ENCODE measurements at regions not wholly inside any gene's neighbourhood (a gene's known extent, or its start where the extent isn't known, plus 50 kb on each side); places are given as distances from the start of the nearest gene placed in this dataset.

DNA sequence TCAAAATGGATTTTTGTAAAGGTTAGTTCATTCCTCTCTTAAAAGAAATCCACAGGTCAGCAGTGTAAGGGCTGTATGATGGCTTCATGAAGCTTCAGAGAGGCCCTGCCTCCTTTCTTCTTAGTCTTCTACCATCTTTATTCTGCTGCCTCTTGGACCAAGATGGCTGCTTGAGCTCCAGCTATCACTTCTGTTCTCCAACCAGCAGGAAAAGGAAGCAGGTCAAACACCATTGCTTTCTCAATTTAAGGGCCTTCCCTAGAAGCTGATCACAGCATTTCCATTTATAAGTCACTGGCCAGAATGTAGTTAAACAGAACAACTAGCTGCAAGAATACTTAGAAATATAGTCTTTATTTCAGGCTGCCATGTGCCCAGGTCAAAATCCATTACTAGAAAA is 336.8 kb upstream of the KLF3 start:
- Histone ChIP-seq H3K4me2 (ENCODE audit: low read depth, low read length, poor library complexity, severe bottlenecking) (no peak overlapping the region), H3K79me2 (ENCODE audit: insufficient read depth, low read length) (no peaks in the 10 kb centered on the region), H3K27me3 (ENCODE audit: low read length) (no peaks in the 10 kb centered on the region), H3K27ac (ENCODE audit: low read depth, low read length) (no peak overlapping the region), H3K36me3 (ENCODE audit: low read length) (no peaks in the 10 kb centered on the region), H3K9ac (ENCODE audit: low read length) (no peak overlapping the region), H3K4me3 (ENCODE audit: insufficient read depth, low read length, poor library complexity, severe bottlenecking) (no peak overlapping the region), H4K20me1 (ENCODE audit: low read depth, low read length) (no peaks in the 10 kb centered on the region), H3K9me2 (replicated peaks; ENCODE audit: insufficient read depth, low read length) (no peaks in the 10 kb centered on the region), H3F3A (ENCODE audit: insufficient read depth) (no peaks in the 10 kb centered on the region), H3K9me3 (ENCODE audit: insufficient read depth, low read length) (no peaks in the 10 kb centered on the region), H2AFZ (ENCODE audit: low read depth, low read length, severe bottlenecking) (no peak overlapping the region)
- TF ChIP-seq, protein P1, sequence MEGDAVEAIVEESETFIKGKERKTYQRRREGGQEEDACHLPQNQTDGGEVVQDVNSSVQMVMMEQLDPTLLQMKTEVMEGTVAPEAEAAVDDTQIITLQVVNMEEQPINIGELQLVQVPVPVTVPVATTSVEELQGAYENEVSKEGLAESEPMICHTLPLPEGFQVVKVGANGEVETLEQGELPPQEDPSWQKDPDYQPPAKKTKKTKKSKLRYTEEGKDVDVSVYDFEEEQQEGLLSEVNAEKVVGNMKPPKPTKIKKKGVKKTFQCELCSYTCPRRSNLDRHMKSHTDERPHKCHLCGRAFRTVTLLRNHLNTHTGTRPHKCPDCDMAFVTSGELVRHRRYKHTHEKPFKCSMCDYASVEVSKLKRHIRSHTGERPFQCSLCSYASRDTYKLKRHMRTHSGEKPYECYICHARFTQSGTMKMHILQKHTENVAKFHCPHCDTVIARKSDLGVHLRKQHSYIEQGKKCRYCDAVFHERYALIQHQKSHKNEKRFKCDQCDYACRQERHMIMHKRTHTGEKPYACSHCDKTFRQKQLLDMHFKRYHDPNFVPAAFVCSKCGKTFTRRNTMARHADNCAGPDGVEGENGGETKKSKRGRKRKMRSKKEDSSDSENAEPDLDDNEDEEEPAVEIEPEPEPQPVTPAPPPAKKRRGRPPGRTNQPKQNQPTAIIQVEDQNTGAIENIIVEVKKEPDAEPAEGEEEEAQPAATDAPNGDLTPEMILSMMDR (IDR thresholded peaks at IDR 0.05; ENCODE audit: insufficient read depth, low read length, poor library complexity, severe bottlenecking): no peak
- TF ChIP-seq EZH2phosphoT487 (conservative IDR thresholded peaks at IDR 0.05; ENCODE audit: low read length): no peak

DNA sequence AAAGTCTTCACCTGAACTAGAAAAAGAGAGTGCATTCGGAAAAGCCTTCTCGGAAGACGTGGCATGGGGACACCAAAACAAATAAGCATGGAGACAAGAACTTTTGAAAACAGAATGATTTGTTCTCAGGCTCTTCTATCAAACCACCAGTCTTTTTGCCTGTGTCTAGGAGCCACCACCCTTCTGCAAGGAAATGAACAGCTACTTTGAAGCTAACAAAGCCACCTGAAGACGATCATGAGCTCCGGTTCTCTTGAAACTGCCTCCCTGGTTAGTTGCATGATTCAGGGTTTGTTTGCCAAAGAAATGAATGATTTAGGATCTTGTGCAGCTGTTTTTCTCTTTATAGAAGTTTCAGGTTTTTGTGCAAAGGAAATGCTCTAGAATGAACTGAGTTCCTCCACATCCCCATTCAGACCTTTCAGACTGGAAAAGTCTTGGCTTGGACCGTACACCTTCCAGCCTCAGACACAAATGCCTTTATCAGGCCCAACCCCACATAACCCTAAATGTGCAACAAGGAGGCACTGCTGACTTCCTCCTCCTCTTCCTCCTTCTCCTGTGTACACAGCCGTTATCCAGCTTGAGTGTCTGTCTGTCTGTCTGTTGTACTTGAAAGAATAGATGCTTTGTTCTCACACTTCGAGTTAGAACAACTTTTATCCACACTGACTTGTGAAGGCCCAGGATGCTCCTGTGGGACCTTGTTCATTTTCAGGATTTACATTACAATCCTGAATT is 334.8 kb upstream of the KLF3 start:
- Histone ChIP-seq H3K36me3 (ENCODE audit: low read length) (no peaks in the 10 kb centered on the region), H3F3A (ENCODE audit: insufficient read depth) (no peaks in the 10 kb centered on the region), H3K27ac (ENCODE audit: low read depth, low read length) (no peak overlapping the region), H3K4me3 (ENCODE audit: insufficient read depth, low read length, poor library complexity, severe bottlenecking) (no peak overlapping the region), H3K4me2 (ENCODE audit: low read depth, low read length, poor library complexity, severe bottlenecking) (no peak overlapping the region), H2AFZ (ENCODE audit: low read depth, low read length, severe bottlenecking) (no peak overlapping the region), H3K9ac (ENCODE audit: low read length) (no peak overlapping the region), H3K9me3 (ENCODE audit: insufficient read depth, low read length) (no peaks in the 10 kb centered on the region), H3K79me2 (ENCODE audit: insufficient read depth, low read length) (no peaks in the 10 kb centered on the region), H3K9me2 (replicated peaks; ENCODE audit: insufficient read depth, low read length) (no peaks in the 10 kb centered on the region), H4K20me1 (ENCODE audit: low read depth, low read length) (no peaks in the 10 kb centered on the region), H3K27me3 (ENCODE audit: low read length) (no peaks in the 10 kb centered on the region)
- TF ChIP-seq, protein P1 (IDR thresholded peaks at IDR 0.05; ENCODE audit: insufficient read depth, low read length, poor library complexity, severe bottlenecking): no peak
- no peak for TF ChIP-seq EZH2phosphoT487 (conservative IDR thresholded peaks at IDR 0.05; ENCODE audit: low read length)

DNA sequence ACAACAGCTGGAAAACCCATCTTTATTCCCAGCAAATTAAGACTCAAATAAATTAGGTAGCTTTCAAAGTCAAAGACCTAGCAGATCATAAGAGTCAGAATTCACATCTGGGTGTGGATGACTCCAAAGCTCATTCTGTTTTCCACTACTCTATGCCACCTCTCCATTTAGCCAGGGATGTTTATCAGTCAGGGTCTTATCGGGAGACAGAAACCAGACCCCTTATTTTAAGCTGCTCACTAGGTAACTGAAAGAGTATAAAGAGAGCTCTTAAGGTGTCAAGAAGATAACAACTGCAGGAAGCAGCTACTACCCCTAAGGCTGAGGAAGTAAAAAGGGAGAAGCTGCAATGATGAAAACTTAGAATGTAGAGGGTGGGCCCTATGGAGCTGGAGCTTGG is 333.7 kb upstream of the KLF3 start:
- Histone ChIP-seq H4K20me1 (ENCODE audit: low read depth, low read length) (no peaks in the 10 kb centered on the region), H3K36me3 (ENCODE audit: low read length) (no peaks in the 10 kb centered on the region), H3K27ac (ENCODE audit: low read depth, low read length) (no peak overlapping the region), H3K9me2 (replicated peaks; ENCODE audit: insufficient read depth, low read length) (no peaks in the 10 kb centered on the region), H3K9ac (ENCODE audit: low read length) (no peak overlapping the region), H3K4me3 (ENCODE audit: insufficient read depth, low read length, poor library complexity, severe bottlenecking) (no peak overlapping the region), H3K9me3 (ENCODE audit: insufficient read depth, low read length) (no peaks in the 10 kb centered on the region), H3K79me2 (ENCODE audit: insufficient read depth, low read length) (no peaks in the 10 kb centered on the region), H3K4me2 (ENCODE audit: low read depth, low read length, poor library complexity, severe bottlenecking) (no peak overlapping the region), H3F3A (ENCODE audit: insufficient read depth) (no peaks in the 10 kb centered on the region), H2AFZ (ENCODE audit: low read depth, low read length, severe bottlenecking) (no peak overlapping the region), H3K27me3 (ENCODE audit: low read length) (no peaks in the 10 kb centered on the region)
- TF ChIP-seq, protein P1 (IDR thresholded peaks at IDR 0.05; ENCODE audit: insufficient read depth, low read length, poor library complexity, severe bottlenecking): no peak
- TF ChIP-seq EZH2phosphoT487 (conservative IDR thresholded peaks at IDR 0.05; ENCODE audit: low read length): no peak

All from SU-DHL-6 (cell line).